CD4-positive, alpha-beta T cell treated with Interleukin-12 subunit alpha and Interleukin-12 subunit beta, for 1 hour (primary cell): ENCODE measurements at regions not wholly inside any gene's neighbourhood (a gene's known extent, or its start where the extent isn't known, plus 50 kb on each side); places are given as distances from the start of the nearest gene placed in this dataset.
"Not testable (repeated sequence)": the region's sequence is repeated elsewhere in the genome, so short reads cannot be mapped to it uniquely, and the experiment has no call there.

ENCODE experiments used
- DNase-seq: peaks from one replicate; pipeline ENCODE4 v3.0.0-alpha.2; 2020

- no peak for DNase-seq
These were observed 62.2 kb upstream of the TENM4 start for GRCh38 chr11:79503028-79503427.

GRCh38 chr11:79501707-79502106, 60.9 kb upstream of the TENM4 start:
- no peak for DNase-seq

- DNase-seq: not testable (repeated sequence)
These were observed 59.1 kb upstream of the TENM4 start for GRCh38 chr11:79499929-79500328.

DNA sequence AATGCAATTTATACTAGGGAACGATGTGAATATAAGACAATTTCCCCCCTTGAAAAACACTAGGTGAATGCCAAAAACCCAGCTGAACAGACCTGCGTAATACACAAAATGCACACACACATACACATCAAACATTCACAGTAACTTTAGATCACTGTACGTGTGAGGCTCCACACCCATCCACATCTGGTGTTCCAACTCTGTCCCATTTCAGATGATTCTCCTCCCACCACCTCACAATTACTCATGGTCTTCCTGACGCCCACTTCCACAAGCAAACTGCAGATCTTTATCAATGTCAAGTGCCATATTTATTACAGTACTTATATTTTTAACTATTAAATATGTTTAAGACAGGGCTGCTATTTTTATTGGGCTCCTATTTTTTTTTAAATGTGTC, 57.8 kb upstream of the TENM4 start:
- DNase-seq: no peak

DNA sequence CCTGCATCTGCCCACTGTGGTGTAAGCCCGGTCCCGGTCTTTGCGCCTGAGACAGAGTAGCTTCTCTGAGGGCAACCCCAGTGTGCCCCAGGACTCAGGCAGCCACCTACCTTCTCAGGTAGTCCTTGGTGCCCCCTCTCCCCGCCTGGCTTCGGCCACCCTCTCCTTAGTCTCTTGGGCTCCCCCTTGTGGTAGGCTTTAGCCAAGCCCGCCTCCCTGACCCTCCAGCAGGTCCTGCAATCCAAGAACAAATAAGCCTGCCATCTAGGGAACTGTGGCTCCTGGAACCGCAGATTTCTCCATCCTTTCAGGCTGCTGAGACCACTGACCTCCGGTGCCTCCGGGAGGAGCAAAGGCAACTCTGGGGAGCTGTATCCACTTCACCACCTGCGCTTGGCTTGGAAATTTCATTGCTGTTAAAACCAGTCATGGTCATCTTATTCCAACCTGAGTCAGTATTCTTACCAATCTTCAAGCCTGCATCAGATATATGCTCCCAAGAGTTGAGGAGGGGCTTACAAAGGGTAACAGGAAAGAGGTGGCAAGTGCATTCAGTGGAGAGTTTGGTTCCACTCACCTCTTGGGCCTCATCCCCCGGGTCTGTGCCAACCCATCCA, 52.8 kb upstream of the TENM4 start:
- peak; percentile 27 for DNase-seq

GRCh38 chr11:79492008-79492407, 51.2 kb upstream of the TENM4 start:
- DNase-seq: no peak
